ENCODE measurements at regions not wholly inside any gene's neighbourhood (a gene's known extent, or its start where the extent isn't known, plus 50 kb on each side); places are given as distances from the start of the nearest gene placed in this dataset.

DNA sequence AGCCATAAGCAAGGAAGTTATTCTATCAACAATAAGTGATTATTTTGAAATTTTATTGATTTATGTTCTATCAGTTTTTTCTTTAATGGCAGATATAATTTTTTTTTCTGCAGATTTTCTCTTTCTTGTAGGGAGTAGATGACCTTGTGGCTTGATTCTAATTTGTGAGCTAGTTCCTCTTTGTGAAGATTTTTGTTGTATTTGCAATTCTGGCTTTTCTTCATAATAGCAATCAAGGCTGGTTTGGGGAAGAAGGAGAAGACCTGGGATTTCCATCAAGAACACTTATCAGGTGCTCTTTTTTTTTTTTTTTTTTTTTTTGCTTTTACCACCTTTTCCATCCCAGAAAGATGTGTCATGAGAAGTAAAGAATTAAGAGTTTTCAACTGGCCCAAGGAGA is 324.2 kb upstream of the MAN1A1 start:
- Histone ChIP-seq H2AFZ (ENCODE audit: low read length) (no peak overlapping the region), H3K4me1 (replicated peaks in 1 of 4; ENCODE audit: control insufficient read depth in 3 of 4, insufficient read depth in 4 of 4, low read length in 3 of 4) (peaks cover 2 to 10% (median 3%) of the 10 kb centered on the region in 4 experiments; a peak in 6 of 7 replicates), H4K91ac (replicated peaks; ENCODE audit: insufficient read length, low read length) (no peak overlapping the region), H4K20me1 (replicated peaks in 1 of 2; ENCODE audit: control insufficient read depth in 1 of 2, insufficient read depth in 2 of 2, low read length in 2 of 2) (no peaks in the 10 kb centered on the region), H2BK20ac (ENCODE audit: low read length) (no peak overlapping the region), H3K23me2 (ENCODE audit: low read depth, low read length) (no peaks in the 10 kb centered on the region), H2BK12ac (ENCODE audit: low read depth, low read length) (no peak overlapping the region), H3K79me1 (ENCODE audit: low read depth, low read length) (no peaks in the 10 kb centered on the region), H3K27me3 (replicated peaks in 1 of 4; ENCODE audit: control insufficient read depth in 3 of 4, extremely low read depth in 1 of 4, insufficient read depth in 3 of 4, low read length in 3 of 4) (no peaks in the 10 kb centered on the region), H3K9ac (replicated peaks in 1 of 4; ENCODE audit: extremely low read depth in 1 of 4, low read depth in 3 of 4, low read length in 3 of 4) (no peak overlapping the region), H3K4me3 (ENCODE audit: extremely low read depth in 1 of 4, insufficient read depth in 2 of 4, low read depth in 3 of 4, low read length in 4 of 4) (no peak overlapping the region), H2BK120ac (replicated peaks; ENCODE audit: low read depth, low read length) (no peak overlapping the region), H3K79me2 (ENCODE audit: control insufficient read depth in 1 of 2, insufficient read depth in 2 of 2, low read length in 2 of 2) (no peaks in the 10 kb centered on the region), H3K4ac (replicated peaks; ENCODE audit: insufficient read length, low read depth, low read length) (no peak overlapping the region), H3K4me2 (ENCODE audit: insufficient read depth in 1 of 2, low read depth in 2 of 2, low read length in 2 of 2) (no peak overlapping the region), H3K27ac (ENCODE audit: low read depth, low read length) (no peak overlapping the region), H4K5ac (ENCODE audit: insufficient read length, low read depth, low read length) (no peak overlapping the region), H3K56ac (replicated peaks; ENCODE audit: insufficient read length, low read depth, low read length) (no peak overlapping the region), H2BK15ac (ENCODE audit: low read length) (no peak overlapping the region), H3K9me3 (ENCODE audit: insufficient read depth in 2 of 2, low read depth in 1 of 2, low read length in 1 of 2) (no peaks in the 10 kb centered on the region), H3K18ac (ENCODE audit: extremely low read depth, low read length) (no peak overlapping the region), H2BK5ac (ENCODE audit: low read depth, low read length) (no peak overlapping the region), H2AK5ac (ENCODE audit: low read depth, low read length) (no peak overlapping the region), H3K23ac (ENCODE audit: insufficient read length) (no peak overlapping the region), H3K36me3 (ENCODE audit: control insufficient read depth in 2 of 4, insufficient read depth in 4 of 4, low read length in 3 of 4) (no peaks in the 10 kb centered on the region), H4K8ac (ENCODE audit: extremely low read depth, insufficient read depth, low read length) (no peak overlapping the region), H3K14ac (ENCODE audit: insufficient read length) (no peak overlapping the region)
- FAIRE-seq, result no peak
- DNase-seq (ENCODE audit: low read depth in 1 of 2, low spot score in 2 of 2), result no peak
- ChIA-PET CTCF (ENCODE audit: partially characterized antibody) (no interaction called here), POLR2A (ENCODE audit: partially characterized antibody) (no interaction called here)
- TF ChIP-seq SIRT6 (IDR thresholded peaks at IDR 0.05; ENCODE audit: low read length) (no peak), SIX5 (IDR thresholded peaks at IDR 0.05; ENCODE audit: low read depth, low read length) (no peak), SP4 (IDR thresholded peaks at IDR 0.05; ENCODE audit: low read length) (no peak)
